Ovary (tissue), 3 donors: ENCODE measurements at regions not wholly inside any gene's neighbourhood (a gene's known extent, or its start where the extent isn't known, plus 50 kb on each side); places are given as distances from the start of the nearest gene placed in this dataset.

ENCODE experiments used
- CTCF ChIP-seq, 3 donors: fragments of 450-650 bp in 2 of 3; fragments of 200-600 bp in 1 of 3; IDR thresholded peaks; one replicate each; pipeline versions ENCODE4 v1.5.1 to v1.8.0; 2016 to 2022; ENCODE audit warnings: antibody characterized with exemption in 3 of 3, mild to moderate bottlenecking in 1 of 3
- EP300 ChIP-seq: sonication (generic); formaldehyde crosslinking; IDR thresholded peaks from one replicate; pipeline ENCODE4 v1.6.1; 2017; ENCODE audit warnings: antibody characterized with exemption
- donor health status: DM: no; HTN: no; CAD: no.

GRCh38 chr18:30432349-30432748 lies 610.2 kb downstream of the DSC3 start:
- TF ChIP-seq CTCF (IDR thresholded peaks at IDR 0.05) (no peak), EP300 (no peak)
